ENCODE measurements at regions not wholly inside any gene's neighbourhood (a gene's known extent, or its start where the extent isn't known, plus 50 kb on each side); places are given as distances from the start of the nearest gene placed in this dataset.

GRCh38 chr13:48873587-48873986 is 102.1 kb upstream of the FNDC3A start:
- TF ChIP-seq CTCF (conservative IDR thresholded peaks at IDR 0.05) (no peak), ZFX (IDR thresholded peaks at IDR 0.05) (no peak)
